Heart left ventricle (tissue), 16 donors: ENCODE measurements at regions not wholly inside any gene's neighbourhood (a gene's known extent, or its start where the extent isn't known, plus 50 kb on each side); places are given as distances from the start of the nearest gene placed in this dataset.

Experiments
- ATAC-seq, 4 donors: fragments of 200-7000 bp; cut with Tn5 transposase; one replicate each; pipeline ENCODE4 v1.9.1; 2020 to 2022; ENCODE audit warnings: moderate library complexity in 4 of 4, mild to moderate bottlenecking in 3 of 4, moderate number of reproducible peaks in 1 of 4
- DNase-seq, 5 donors: peaks; one replicate each; pipeline ENCODE4 v3.0.0-alpha.2; 2020
- H3K27ac ChIP-seq, 12 donors: fragments of 200-600 bp; sonication (generic) in 4 of 12; one replicate each; pipeline versions ENCODE4 v1.5.0 to v1.8.0; 2016 to 2022; ENCODE audit warnings: mild to moderate bottlenecking in 2 of 12
- H3K27me3 ChIP-seq, 9 donors: fragments of 200-600 bp; sonication (generic) in 2 of 9; one replicate each; pipeline versions ENCODE4 v1.5.1 to v1.8.0; 2016 to 2022; ENCODE audit warnings: mild to moderate bottlenecking in 3 of 9
- H3K36me3 ChIP-seq, 9 donors: fragments of 200-600 bp; sonication (generic) in 2 of 9; one replicate each; pipeline versions ENCODE4 v1.5.0 to v1.8.0; 2018 to 2022; ENCODE audit warnings: mild to moderate bottlenecking in 2 of 9
- H3K4me1 ChIP-seq, 12 donors: fragments of 200-600 bp; sonication (generic) in 4 of 12; one replicate each; pipeline versions ENCODE4 v1.5.0 to v1.8.0; 2016 to 2022; ENCODE audit warnings: mild to moderate bottlenecking in 3 of 12
- H3K4me3 ChIP-seq, 12 donors: fragments of 200-600 bp; sonication (generic) in 4 of 12; one replicate each; pipeline versions ENCODE4 v1.5.0 to v1.8.0; 2017 to 2022; ENCODE audit warnings: mild to moderate bottlenecking in 9 of 12, moderate library complexity in 4 of 12
- H3K9me3 ChIP-seq, 12 donors: fragments of 200-600 bp; sonication (generic) in 4 of 12; one replicate each; pipeline versions ENCODE4 v1.5.0 to v1.8.0; 2016 to 2022; ENCODE audit warnings: mild to moderate bottlenecking in 1 of 12
- POLR2A ChIP-seq, 2 donors: fragments of 450-650 bp; IDR thresholded peaks; one replicate each; pipeline ENCODE4 v1.6.1; 2017; ENCODE audit warnings: antibody characterized with exemption in 2 of 2, mild to moderate bottlenecking in 2 of 2, moderate library complexity in 2 of 2
- WGBS, 4 donors: extraction: QIAGEN DNeasy Blood & Tissue Kit in 2 of 4; methylation state at CpG; one replicate each; pipeline versions ENCODE4 v1.1.5 to v1.1.7; 2013 to 2018; 5-methylcytosine and 5-hydroxymethylcytosine counted together
- intact Hi-C, 10 donors: fragments of 100-400 bp; cut with DNase I; formaldehyde crosslinking; loops; one replicate each; pipeline versions ENCODE4 v1.11.1 to v1.14.2; 2022
- TF ChIP-seq, protein P1 (sequence below), 12 donors: fragments of 200-600 bp; sonication (generic) in 4 of 12; IDR thresholded peaks; one replicate each; pipeline versions ENCODE4 v1.5.0 to v1.8.0; 2018 to 2022; ENCODE audit warnings: antibody characterized with exemption in 12 of 12, mild to moderate bottlenecking in 5 of 12
- donor health status: ischemic (EF 13 %, LVEDD 7.1; RV severe dilation, severe dysfunction).
- donor health status: healthy with polysubstance abuse.
- donor health status: DM: no; HTN: yes; CAD: no.
- donor health status: DM: no; HTN: no; CAD: no.
- donor health status: ischemic (EF 25% LVEDD 6.9; RV normal size, moderate dysfunction).
- donor health status: ischemic (EF 25% LVEDD 5.7; RV mildly dilated, moderate dysfunction).
- donor health status: healthy.
- donor health status: DM: yes; HTN: yes; CAD: no.
- donor health status: ischemic (EF 35%, LVEDD 5.7; RV mildly dilated, moderate dysfunction).
- donor health status: nonischemic (EF 11% LVEDD 7.7; RV severe dilation, severe dysfunction).
- donor health status: DM: yes; HTN: yes; CAD: no.
- donor health status: PGD.
- donor health status: ischemic (EF 29% LVEDD 5.4; RV normal size, mild dysfunction).
- donor health status: nonischemic (EF 23%, LVEDD 6.1; RV moderate dilation, normal function).

DNA sequence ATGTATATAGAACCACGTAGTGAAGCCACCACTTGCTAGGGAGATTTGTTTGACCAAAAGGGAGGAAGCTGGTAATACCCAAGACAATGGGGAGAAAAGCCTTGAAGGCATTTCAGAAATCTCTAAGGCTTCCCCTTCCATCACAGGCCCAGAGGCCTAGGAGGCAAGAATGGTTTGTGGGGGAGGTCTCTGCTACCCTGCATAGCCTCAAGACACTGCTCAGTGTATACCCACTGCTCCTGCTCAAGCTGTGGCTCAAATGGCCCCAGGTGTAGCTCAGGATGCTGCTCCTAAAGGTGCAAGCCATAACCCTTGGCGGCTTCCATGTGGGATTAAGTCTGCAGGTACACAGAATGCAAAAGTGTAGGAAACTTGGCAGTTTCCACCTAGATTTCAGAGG is 1105.8 kb downstream of the GATA3 start:
- H3K27me3 ChIP-seq = no peaks in the 10 kb centered on the region
- TF ChIP-seq POLR2A (IDR thresholded peaks at IDR 0.05) = no peak
- TF ChIP-seq, protein P1, sequence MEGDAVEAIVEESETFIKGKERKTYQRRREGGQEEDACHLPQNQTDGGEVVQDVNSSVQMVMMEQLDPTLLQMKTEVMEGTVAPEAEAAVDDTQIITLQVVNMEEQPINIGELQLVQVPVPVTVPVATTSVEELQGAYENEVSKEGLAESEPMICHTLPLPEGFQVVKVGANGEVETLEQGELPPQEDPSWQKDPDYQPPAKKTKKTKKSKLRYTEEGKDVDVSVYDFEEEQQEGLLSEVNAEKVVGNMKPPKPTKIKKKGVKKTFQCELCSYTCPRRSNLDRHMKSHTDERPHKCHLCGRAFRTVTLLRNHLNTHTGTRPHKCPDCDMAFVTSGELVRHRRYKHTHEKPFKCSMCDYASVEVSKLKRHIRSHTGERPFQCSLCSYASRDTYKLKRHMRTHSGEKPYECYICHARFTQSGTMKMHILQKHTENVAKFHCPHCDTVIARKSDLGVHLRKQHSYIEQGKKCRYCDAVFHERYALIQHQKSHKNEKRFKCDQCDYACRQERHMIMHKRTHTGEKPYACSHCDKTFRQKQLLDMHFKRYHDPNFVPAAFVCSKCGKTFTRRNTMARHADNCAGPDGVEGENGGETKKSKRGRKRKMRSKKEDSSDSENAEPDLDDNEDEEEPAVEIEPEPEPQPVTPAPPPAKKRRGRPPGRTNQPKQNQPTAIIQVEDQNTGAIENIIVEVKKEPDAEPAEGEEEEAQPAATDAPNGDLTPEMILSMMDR (IDR thresholded peaks at IDR 0.05) = no peak
- ATAC-seq (no peak), DNase-seq (no peak)
- intact Hi-C loops = no loop called here
- no peaks in the 10 kb centered on the region for H3K4me1 ChIP-seq
- H3K4me3 ChIP-seq = no peak overlapping the region
- H3K36me3 ChIP-seq = no peaks in the 10 kb centered on the region
- WGBS, 4 donors = 79 to 85% (median 84%) methylated on average over 2 of the region's 2 CpGs
- H3K27ac ChIP-seq = no peak overlapping the region
- peaks cover 0 to 19% (median 5%) of the 10 kb centered on the region in 12 donors for H3K9me3 ChIP-seq

DNA sequence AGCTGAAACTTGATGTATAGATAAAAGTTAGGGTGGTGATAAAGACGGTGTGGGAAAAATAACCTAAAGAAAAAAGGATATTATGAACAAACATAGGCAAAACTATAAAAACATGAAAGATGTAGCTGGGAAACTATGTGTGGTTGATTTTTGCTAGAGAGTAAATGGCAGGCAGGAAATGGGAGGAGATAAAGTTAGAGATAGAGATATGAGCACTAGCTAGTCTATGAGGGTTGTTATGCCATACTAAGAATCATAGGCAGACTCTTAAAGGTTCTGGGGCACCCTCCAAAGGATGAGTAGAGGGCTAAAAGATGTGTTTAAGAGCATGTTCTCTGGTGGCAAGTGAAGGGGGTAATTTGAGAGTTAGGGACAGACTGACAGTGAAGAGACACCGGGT is 1109.2 kb downstream of the GATA3 start:
- intact Hi-C loops = no loop called here
- Histone ChIP-seq H3K9me3 (peaks cover 0 to 19% (median 5%) of the 10 kb centered on the region in 12 donors), H3K27ac (no peak overlapping the region), H3K4me1 (no peaks in the 10 kb centered on the region), H3K4me3 (no peak overlapping the region), H3K27me3 (no peaks in the 10 kb centered on the region), H3K36me3 (no peaks in the 10 kb centered on the region)
- no peak for TF ChIP-seq POLR2A (IDR thresholded peaks at IDR 0.05)
- TF ChIP-seq, protein P1 (IDR thresholded peaks at IDR 0.05) = no peak
- WGBS, 4 donors = 73 to 86% (median 81%) methylated on average over 2 of the region's 2 CpGs
- DNase-seq = no peak
- ATAC-seq = no peak

DNA sequence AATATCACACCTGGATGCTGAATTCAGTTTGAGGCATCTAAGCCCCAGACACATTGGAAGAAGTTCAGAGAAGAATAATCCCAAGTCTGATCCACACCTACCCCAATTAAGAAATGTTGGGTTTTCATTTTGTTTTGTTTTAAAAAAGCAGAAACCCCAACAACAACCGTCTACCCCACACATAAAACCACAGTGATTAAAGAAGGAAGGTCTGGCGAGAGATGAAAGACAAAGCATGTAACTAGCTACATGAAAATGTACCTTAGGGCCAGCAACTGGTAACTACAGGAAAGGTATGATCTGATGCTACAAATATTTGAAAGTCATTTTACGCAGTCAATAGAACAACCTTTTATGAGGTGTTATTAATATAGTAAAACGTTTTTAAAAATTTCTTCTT is 1112.3 kb downstream of the GATA3 start:
- ATAC-seq = no peak
- Histone ChIP-seq H3K27ac (no peak overlapping the region), H3K4me3 (no peak overlapping the region), H3K9me3 (peaks cover 0 to 11% (median 0%) of the 10 kb centered on the region in 12 donors), H3K4me1 (no peaks in the 10 kb centered on the region), H3K36me3 (no peaks in the 10 kb centered on the region), H3K27me3 (peaks cover 0 to 2% (median 0%) of the 10 kb centered on the region in 9 donors)
- TF ChIP-seq POLR2A (IDR thresholded peaks at IDR 0.05) = no peak
- TF ChIP-seq, protein P1 (IDR thresholded peaks at IDR 0.05) = no peak
- no peak for DNase-seq
- intact Hi-C loops = no loop called here
- 67 to 79% (median 70%) methylated on average over 4 of the region's 4 CpGs for WGBS, 4 donors

DNA sequence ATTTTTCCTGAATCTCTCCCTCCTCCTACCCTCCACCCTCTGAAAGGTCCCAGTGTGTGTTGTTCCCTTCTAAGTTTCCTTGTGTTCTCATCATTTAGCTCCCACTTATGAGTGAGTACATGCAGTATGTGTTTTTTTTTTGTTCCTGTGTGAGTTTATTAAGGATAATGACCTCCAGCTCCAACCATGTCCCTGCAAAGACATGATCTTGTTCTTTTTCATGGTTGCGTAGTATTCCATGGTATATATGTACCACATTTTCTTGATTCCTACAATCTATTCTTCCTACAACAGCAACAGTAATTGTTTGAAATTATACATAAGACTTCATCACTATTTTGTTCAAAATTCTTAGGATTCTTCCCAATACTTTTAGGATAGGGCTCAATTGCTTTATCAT is 1117.8 kb downstream of the GATA3 start:
- Histone ChIP-seq H3K36me3 (no peaks in the 10 kb centered on the region), H3K4me3 (no peak overlapping the region), H3K9me3 (peaks cover 0 to 5% (median 0%) of the 10 kb centered on the region in 12 donors), H3K27ac (no peak overlapping the region), H3K4me1 (no peaks in the 10 kb centered on the region), H3K27me3 (peaks cover 0 to 2% (median 0%) of the 10 kb centered on the region in 9 donors)
- no peak for TF ChIP-seq POLR2A (IDR thresholded peaks at IDR 0.05)
- TF ChIP-seq, protein P1 (IDR thresholded peaks at IDR 0.05) = no peak
- DNase-seq (no peak), ATAC-seq (no peak)
- 94 to 100% (median 97%) methylated on average over 1 of the region's 1 CpG for WGBS, 4 donors
- intact Hi-C loops = no loop called here
